CD14-positive monocyte (primary cell): ENCODE measurements at regions not wholly inside any gene's neighbourhood (a gene's known extent, or its start where the extent isn't known, plus 50 kb on each side); places are given as distances from the start of the nearest gene placed in this dataset.

Source experiments
- DNase-seq, 3 donors: peaks; one replicate each; pipeline ENCODE4 v3.0.0-alpha.2; 2011 to 2022
- H2AFZ ChIP-seq: 2 replicates; pipeline ENCODE4 v1.6.0; 2012; ENCODE audit warnings: mild to moderate bottlenecking, low read depth, low read length, inconsistent platforms; ENCODE audit not compliant: insufficient read depth, poor library complexity, severe bottlenecking
- H3K27ac ChIP-seq, 2 donors: 1 replicate in 1 of 2; 2 replicates in 1 of 2; pipeline ENCODE4 v1.5.1; 2012 to 2013; ENCODE audit warnings: low read length in 2 of 2, control low read depth in 1 of 2, inconsistent platforms in 1 of 2, low read depth in 1 of 2, mild to moderate bottlenecking in 1 of 2
- H3K27me3 ChIP-seq, 2 donors: one replicate each; pipeline versions ENCODE4 v1.6.0 to v1.6.1; 2011 to 2013; ENCODE audit warnings: low read length in 2 of 2; ENCODE audit not compliant: control insufficient read depth in 2 of 2, insufficient read depth in 2 of 2
- H3K36me3 ChIP-seq, 2 donors: replicated peaks in 1 of 2; 1 replicate in 1 of 2; 2 replicates in 1 of 2; pipeline versions ENCODE4 v1.5.1 to v1.6.1; 2012 to 2013; ENCODE audit warnings: low read length in 2 of 2, control low read depth in 1 of 2, inconsistent platforms in 1 of 2, mild to moderate bottlenecking in 1 of 2; ENCODE audit not compliant: insufficient read depth in 2 of 2, control insufficient read depth in 1 of 2
- H3K4me1 ChIP-seq, 2 donors: 1 replicate in 1 of 2; 2 replicates in 1 of 2; pipeline versions ENCODE4 v1.5.1 to v1.6.1; 2012 to 2013; ENCODE audit warnings: low read length in 2 of 2, control low read depth in 1 of 2, inconsistent platforms in 1 of 2, mild to moderate bottlenecking in 1 of 2, moderate library complexity in 1 of 2; ENCODE audit not compliant: insufficient read depth in 2 of 2, control insufficient read depth in 1 of 2
- H3K4me2 ChIP-seq: replicated peaks from 2 replicates; pipeline ENCODE3; 2012; ENCODE audit warnings: low read length, moderate library complexity, mild to moderate bottlenecking; ENCODE audit not compliant: poor library complexity, severe bottlenecking; ENCODE audit errors: extremely low read depth
- H3K4me3 ChIP-seq, 3 experiments: fragments of 200-600 bp in 1 of 3; sonication (generic) in 1 of 3; replicated peaks in 1 of 3; 1 replicate in 2 of 3; 2 replicates in 1 of 3; pipeline ENCODE4 v1.5.1; 2011 to 2013; ENCODE audit warnings: low read length in 3 of 3, mild to moderate bottlenecking in 3 of 3, control low read depth in 2 of 3, low read depth in 2 of 3, inconsistent platforms in 1 of 3, moderate library complexity in 1 of 3
- H3K79me2 ChIP-seq: 2 replicates; pipeline ENCODE4 v1.6.0; 2012; ENCODE audit warnings: mild to moderate bottlenecking, control low read depth, inconsistent platforms, low read length, moderate library complexity; ENCODE audit not compliant: insufficient read depth
- H3K9ac ChIP-seq: 2 replicates; pipeline ENCODE4 v1.6.0; 2017; ENCODE audit warnings: low read length, mild to moderate bottlenecking; ENCODE audit not compliant: insufficient read depth, poor library complexity, severe bottlenecking
- H3K9me3 ChIP-seq, 2 donors: replicated peaks in 1 of 2; 1 replicate in 1 of 2; 2 replicates in 1 of 2; pipeline versions ENCODE4 v1.5.1 to v1.6.1; 2012 to 2013; ENCODE audit warnings: low read length in 2 of 2, control low read depth in 1 of 2; ENCODE audit not compliant: control insufficient read depth in 1 of 2, insufficient read depth in 1 of 2
- H4K20me1 ChIP-seq: 2 replicates; pipeline ENCODE4 v1.6.0; 2012; ENCODE audit warnings: mild to moderate bottlenecking, low read length, control low read depth, moderate library complexity; ENCODE audit not compliant: insufficient read depth
- H3K27ac Mint-ChIP-seq, 7 donors: one replicate each; pipeline ENCODE4 v1.8.0; 2020; ENCODE audit warnings: mild to moderate bottlenecking in 7 of 7, mixed read lengths in 7 of 7, moderate library complexity in 6 of 7, inconsistent platforms in 2 of 7
- H3K27me3 Mint-ChIP-seq, 3 donors: one replicate each; pipeline ENCODE4 v1.8.0; 2021 to 2022; ENCODE audit warnings: low read depth in 3 of 3, mild to moderate bottlenecking in 3 of 3, mixed read lengths in 3 of 3, moderate library complexity in 3 of 3, inconsistent platforms in 1 of 3
- H3K36me3 Mint-ChIP-seq, 2 donors: one replicate each; pipeline ENCODE4 v1.8.0; 2020; ENCODE audit warnings: mixed read lengths in 2 of 2, inconsistent platforms in 1 of 2, mild to moderate bottlenecking in 1 of 2
- H3K4me1 Mint-ChIP-seq: one replicate; pipeline ENCODE4 v1.8.0; 2020; ENCODE audit warnings: mild to moderate bottlenecking, mixed read lengths
- H3K4me3 Mint-ChIP-seq, 2 donors: one replicate each; pipeline ENCODE4 v1.8.0; 2020; ENCODE audit warnings: mild to moderate bottlenecking in 2 of 2, mixed read lengths in 2 of 2, moderate library complexity in 1 of 2
- H3K9me3 Mint-ChIP-seq, 7 donors: one replicate each; pipeline ENCODE4 v1.8.0; 2020 to 2022; ENCODE audit warnings: mixed read lengths in 7 of 7, mild to moderate bottlenecking in 6 of 7, moderate library complexity in 6 of 7, inconsistent platforms in 2 of 7
- CTCF ChIP-seq: fragments of 200-600 bp; IDR thresholded peaks from one replicate; pipeline ENCODE4 v1.8.0; 2022; ENCODE audit warnings: antibody characterized with exemption, mild to moderate bottlenecking
- WGBS: methylation state at CpG from one replicate; pipeline ENCODE4 v1.1.5; 2013; ENCODE audit warnings: missing lambda C conversion rate; ENCODE audit not compliant: insufficient coverage; 5-methylcytosine and 5-hydroxymethylcytosine counted together
- intact Hi-C, 2 donors: fragments of 100-400 bp; cut with micrococcal nuclease; formaldehyde crosslinking; loops; one replicate each; pipeline versions ENCODE4 v1.15.0 to v1.15.1; 2023

DNA sequence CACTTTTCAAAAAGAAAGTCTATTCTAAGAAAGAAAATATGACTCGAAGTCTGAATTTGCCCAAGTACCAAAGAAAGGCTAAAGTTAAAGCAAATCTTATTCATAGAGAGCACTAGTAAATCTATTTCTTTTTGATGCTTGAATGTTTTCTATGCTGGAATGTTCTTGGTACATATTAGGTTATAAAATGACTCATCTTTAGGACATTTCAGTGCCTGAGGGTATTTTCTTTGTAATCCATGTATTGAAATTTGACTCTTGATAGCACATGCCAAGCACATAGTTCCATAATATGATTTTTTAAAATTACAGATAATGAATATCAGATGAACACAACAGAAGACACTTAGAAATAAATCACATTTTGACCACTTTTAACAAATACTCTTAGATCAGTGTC lies 232.8 kb downstream of the TRIML1 start:
- H3K36me3 ChIP-seq: no peaks in the 10 kb centered on the region
- peaks cover 8 to 28% (median 12%) of the 10 kb centered on the region in 7 donors for H3K9me3 Mint-ChIP-seq
- no peaks in the 10 kb centered on the region for H3K4me1 Mint-ChIP-seq
- H3K27ac ChIP-seq: no peak overlapping the region
- intact Hi-C loops: no loop called here
- H3K36me3 Mint-ChIP-seq: no peaks in the 10 kb centered on the region
- no peak overlapping the region for H3K27ac Mint-ChIP-seq
- H3K27me3 ChIP-seq: no peaks in the 10 kb centered on the region
- no peak overlapping the region for H3K4me3 ChIP-seq
- H3K4me1 ChIP-seq: no peaks in the 10 kb centered on the region
- no peak overlapping the region for H3K4me3 Mint-ChIP-seq
- no peaks in the 10 kb centered on the region for H4K20me1 ChIP-seq
- H3K79me2 ChIP-seq: no peaks in the 10 kb centered on the region
- no peak overlapping the region for H3K4me2 ChIP-seq
- H3K9me3 ChIP-seq: peaks cover 8 to 18% of the 10 kb centered on the region in 2 donors
- WGBS: no CpG with 5 or more reads among the region's 1 CpG
- no peak overlapping the region for H3K9ac ChIP-seq
- DNase-seq: no peak
- H2AFZ ChIP-seq: no peak overlapping the region
- no peak for TF ChIP-seq CTCF
- no peaks in the 10 kb centered on the region for H3K27me3 Mint-ChIP-seq

- Histone ChIP-seq H3K27ac (no peak overlapping the region), H3K9me3 (peaks cover 8 to 24% of the 10 kb centered on the region in 2 donors), H4K20me1 (no peaks in the 10 kb centered on the region), H3K4me1 (no peaks in the 10 kb centered on the region), H3K36me3 (no peaks in the 10 kb centered on the region), H3K79me2 (no peaks in the 10 kb centered on the region), H3K4me2 (no peak overlapping the region), H3K27me3 (no peaks in the 10 kb centered on the region), H3K4me3 (no peak overlapping the region), H2AFZ (no peak overlapping the region), H3K9ac (no peak overlapping the region)
- Mint-ChIP-seq H3K9me3 (peaks cover 8 to 29% (median 13%) of the 10 kb centered on the region in 7 donors), H3K27ac (no peak overlapping the region), H3K4me1 (no peaks in the 10 kb centered on the region), H3K4me3 (no peak overlapping the region), H3K27me3 (no peaks in the 10 kb centered on the region), H3K36me3 (no peaks in the 10 kb centered on the region)
- intact Hi-C loops: no loop called here
- DNase-seq: no peak
- TF ChIP-seq CTCF: no peak
- WGBS: 80% methylated on average over 3 of the region's 3 CpGs
Observed at GRCh38 chr4:188372829-188373228, 233.6 kb downstream of the TRIML1 start.
